ENCODE measurements at regions not wholly inside any gene's neighbourhood (a gene's known extent, or its start where the extent isn't known, plus 50 kb on each side); places are given as distances from the start of the nearest gene placed in this dataset.

- TF ChIP-seq POLR2AphosphoS5 (IDR thresholded peaks at IDR 0.05; ENCODE audit: low read depth, low read length), result no peak
- no peak for TF ChIP-seq CTCF (IDR thresholded peaks at IDR 0.05; ENCODE audit: control extremely low read depth in 1 of 3, insufficient read depth in 1 of 3, low read depth in 1 of 3, low read length in 3 of 3)
- TF ChIP-seq ZNF274 (IDR thresholded peaks at IDR 0.05; ENCODE audit: borderline replicate concordance, extremely low read depth, low read length), result no peak
- TF ChIP-seq EP300 (IDR thresholded peaks at IDR 0.05; ENCODE audit: borderline replicate concordance in 1 of 2, low read depth in 2 of 2, low read length in 2 of 2), result no peak
- TF ChIP-seq TBP (IDR thresholded peaks at IDR 0.05; ENCODE audit: low read depth, low read length), result no peak
- no peak for TF ChIP-seq KDM4A (IDR thresholded peaks at IDR 0.05; ENCODE audit: low read depth, low read length, severe bottlenecking)
- TF ChIP-seq POLR2A (IDR thresholded peaks at IDR 0.05; ENCODE audit: control extremely low read depth in 1 of 2, low read depth in 2 of 2, low read length in 2 of 2), result no peak
- no peak for TF ChIP-seq GABPA (IDR thresholded peaks at IDR 0.05; ENCODE audit: borderline replicate concordance, insufficient read depth, low read length)
- no peak for TF ChIP-seq CREB1 (IDR thresholded peaks at IDR 0.05)
- no peak for TF ChIP-seq SIN3A (conservative IDR thresholded peaks at IDR 0.05 in 1 of 2, IDR thresholded peaks at IDR 0.05 in 1 of 2; ENCODE audit: low read depth in 1 of 2, low read length in 2 of 2)
Observed at GRCh38 chr12:125434131-125434530, 368.9 kb downstream of the AACS start.
